ENCODE measurements at regions not wholly inside any gene's neighbourhood (a gene's known extent, or its start where the extent isn't known, plus 50 kb on each side); places are given as distances from the start of the nearest gene placed in this dataset.

DNA sequence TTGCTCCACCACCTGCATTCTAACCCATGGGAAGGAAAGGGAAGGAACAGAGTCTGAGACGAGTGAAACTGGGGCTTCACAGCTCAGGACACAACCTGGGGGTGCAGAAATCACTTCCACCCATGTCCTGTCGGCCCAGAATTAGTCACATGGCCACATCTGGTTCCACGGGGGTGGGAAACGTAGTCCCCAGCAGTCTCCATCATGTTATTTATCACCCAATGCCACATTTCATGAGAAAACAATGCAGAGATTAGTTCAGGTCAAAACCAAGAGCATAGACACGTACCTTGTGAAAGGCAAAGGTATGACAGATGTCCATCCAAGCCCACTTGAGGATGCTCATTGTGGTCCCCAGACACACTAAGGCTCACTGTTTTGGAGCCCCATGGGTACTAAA lies 125.1 kb downstream of the MED10 start:
- FAIRE-seq (no peak), DNase-seq (ENCODE audit: low read depth) (no peak)
- no peaks in the 10 kb centered on the region for H3K4me1 Mint-ChIP-seq (ENCODE audit: low read depth, unreplicated experiment)
- Histone ChIP-seq H3K9ac (ENCODE audit: low read length) (no peak overlapping the region), H3K27ac (ENCODE audit: low read depth, low read length) (no peak overlapping the region), H3K27me3 (ENCODE audit: insufficient read depth, low read length) (no peaks in the 10 kb centered on the region), H3K4me3 (ENCODE audit: insufficient read depth, low read depth, low read length) (no peak overlapping the region), H3K36me3 (ENCODE audit: insufficient read depth, low read length) (no peaks in the 10 kb centered on the region), H3K4me1 (ENCODE audit: insufficient read depth, low read length) (no peaks in the 10 kb centered on the region), H3K79me2 (ENCODE audit: insufficient read depth, low read length) (no peaks in the 10 kb centered on the region), H3K9me3 (ENCODE audit: insufficient read depth, low read depth, low read length) (peaks cover 5% of the 10 kb centered on the region), H4K20me1 (ENCODE audit: insufficient read depth, low read length) (no peaks in the 10 kb centered on the region), H2AFZ (ENCODE audit: low read depth, low read length) (no peak overlapping the region), H3K4me2 (ENCODE audit: low read length) (no peak overlapping the region)
- H3K36me3 Mint-ChIP-seq (ENCODE audit: low read depth, unreplicated experiment), result no peaks in the 10 kb centered on the region
- peaks cover 22% of the 10 kb centered on the region for H3K27me3 Mint-ChIP-seq (ENCODE audit: low read depth, unreplicated experiment)
- TF ChIP-seq EZH2 (IDR thresholded peaks at IDR 0.05; ENCODE audit: insufficient read depth, low read length), result no peak
- TF ChIP-seq, protein P1, sequence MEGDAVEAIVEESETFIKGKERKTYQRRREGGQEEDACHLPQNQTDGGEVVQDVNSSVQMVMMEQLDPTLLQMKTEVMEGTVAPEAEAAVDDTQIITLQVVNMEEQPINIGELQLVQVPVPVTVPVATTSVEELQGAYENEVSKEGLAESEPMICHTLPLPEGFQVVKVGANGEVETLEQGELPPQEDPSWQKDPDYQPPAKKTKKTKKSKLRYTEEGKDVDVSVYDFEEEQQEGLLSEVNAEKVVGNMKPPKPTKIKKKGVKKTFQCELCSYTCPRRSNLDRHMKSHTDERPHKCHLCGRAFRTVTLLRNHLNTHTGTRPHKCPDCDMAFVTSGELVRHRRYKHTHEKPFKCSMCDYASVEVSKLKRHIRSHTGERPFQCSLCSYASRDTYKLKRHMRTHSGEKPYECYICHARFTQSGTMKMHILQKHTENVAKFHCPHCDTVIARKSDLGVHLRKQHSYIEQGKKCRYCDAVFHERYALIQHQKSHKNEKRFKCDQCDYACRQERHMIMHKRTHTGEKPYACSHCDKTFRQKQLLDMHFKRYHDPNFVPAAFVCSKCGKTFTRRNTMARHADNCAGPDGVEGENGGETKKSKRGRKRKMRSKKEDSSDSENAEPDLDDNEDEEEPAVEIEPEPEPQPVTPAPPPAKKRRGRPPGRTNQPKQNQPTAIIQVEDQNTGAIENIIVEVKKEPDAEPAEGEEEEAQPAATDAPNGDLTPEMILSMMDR (IDR thresholded peaks at IDR 0.05; ENCODE audit: insufficient read depth, low read depth, low read length), result no peak
- no peak overlapping the region for H3K27ac Mint-ChIP-seq (ENCODE audit: unreplicated experiment)
- no peak overlapping the region for H3K4me3 Mint-ChIP-seq (ENCODE audit: unreplicated experiment)
- H3K9me3 Mint-ChIP-seq (ENCODE audit: unreplicated experiment), result peaks cover 4% of the 10 kb centered on the region

DNA sequence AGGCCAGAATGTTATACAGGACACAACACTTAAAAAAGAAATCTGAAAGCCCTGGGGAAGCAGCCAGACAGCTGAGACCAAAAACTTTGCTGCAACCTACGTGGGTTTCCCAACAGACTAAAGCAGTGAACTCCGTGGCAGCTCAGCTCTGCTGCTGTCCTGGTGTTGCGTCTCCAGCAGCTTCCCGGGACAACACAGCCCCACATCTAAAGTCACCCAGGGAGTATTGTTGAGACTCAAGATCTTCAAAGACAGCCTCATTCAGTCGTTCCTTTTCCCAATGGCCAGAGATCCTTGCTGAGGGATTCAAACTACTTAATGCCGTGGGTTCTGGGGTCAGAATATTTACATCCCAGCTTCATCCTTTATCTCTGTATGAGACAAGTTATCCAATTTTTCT lies 125.8 kb downstream of the MED10 start:
- peaks cover 4% of the 10 kb centered on the region for H3K9me3 ChIP-seq (ENCODE audit: insufficient read depth, low read depth, low read length)
- H2AFZ ChIP-seq (ENCODE audit: low read depth, low read length), result no peak overlapping the region

DNA sequence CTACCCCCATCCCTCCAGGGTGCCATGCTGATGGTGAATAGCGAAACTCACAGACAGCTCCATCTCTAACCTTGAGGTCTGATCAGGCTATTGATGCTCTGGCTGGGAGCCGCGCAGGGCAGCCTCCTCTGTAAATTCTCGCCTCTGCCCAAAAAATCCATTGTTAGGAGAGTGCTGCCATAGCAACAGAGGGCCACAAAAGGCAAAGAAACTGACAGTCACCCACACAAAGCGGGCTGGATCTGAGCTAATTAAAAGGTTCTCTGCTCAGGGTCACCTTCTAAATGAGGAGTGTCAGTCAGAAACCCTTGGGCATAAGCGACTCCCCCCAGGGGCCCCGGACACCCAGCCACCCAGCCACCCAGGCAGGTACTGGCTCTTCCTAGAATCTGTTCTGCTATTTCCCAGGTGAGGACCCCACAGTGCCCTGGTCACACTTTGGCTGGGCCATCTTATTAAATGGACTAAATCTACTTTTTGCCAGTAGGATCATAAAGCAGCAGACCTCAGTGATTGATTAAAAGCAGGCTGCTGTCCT lies 126.7 kb downstream of the MED10 start:
- Histone ChIP-seq H3K9ac (ENCODE audit: low read length) (no peak overlapping the region), H3K4me1 (ENCODE audit: insufficient read depth, low read length) (no peaks in the 10 kb centered on the region), H4K20me1 (ENCODE audit: insufficient read depth, low read length) (no peaks in the 10 kb centered on the region), H3K27ac (ENCODE audit: low read depth, low read length) (no peak overlapping the region), H3K4me2 (ENCODE audit: low read length) (no peak overlapping the region), H3K9me3 (ENCODE audit: insufficient read depth, low read depth, low read length) (peaks cover 4% of the 10 kb centered on the region), H2AFZ (ENCODE audit: low read depth, low read length) (no peak overlapping the region), H3K27me3 (ENCODE audit: insufficient read depth, low read length) (no peaks in the 10 kb centered on the region), H3K79me2 (ENCODE audit: insufficient read depth, low read length) (no peaks in the 10 kb centered on the region), H3K4me3 (ENCODE audit: insufficient read depth, low read depth, low read length) (no peak overlapping the region), H3K36me3 (ENCODE audit: insufficient read depth, low read length) (no peaks in the 10 kb centered on the region)
- Mint-ChIP-seq H3K9me3 (ENCODE audit: unreplicated experiment) (peaks cover 2% of the 10 kb centered on the region), H3K27me3 (ENCODE audit: low read depth, unreplicated experiment) (peaks cover 12% of the 10 kb centered on the region), H3K27ac (ENCODE audit: unreplicated experiment) (no peak overlapping the region), H3K4me1 (ENCODE audit: low read depth, unreplicated experiment) (peaks cover 8% of the 10 kb centered on the region), H3K4me3 (ENCODE audit: unreplicated experiment) (no peak overlapping the region), H3K36me3 (ENCODE audit: low read depth, unreplicated experiment) (no peaks in the 10 kb centered on the region)
- no peak for TF ChIP-seq EZH2 (IDR thresholded peaks at IDR 0.05; ENCODE audit: insufficient read depth, low read length)
- TF ChIP-seq, protein P1 (IDR thresholded peaks at IDR 0.05; ENCODE audit: insufficient read depth, low read depth, low read length), result no peak
- no peak for DNase-seq (ENCODE audit: low read depth)
- no peak for FAIRE-seq

More for the DNA sequence above, 125.8 kb downstream of the MED10 start:
- Mint-ChIP-seq H3K27me3 (ENCODE audit: low read depth, unreplicated experiment) (peaks cover 18% of the 10 kb centered on the region), H3K36me3 (ENCODE audit: low read depth, unreplicated experiment) (no peaks in the 10 kb centered on the region), H3K27ac (ENCODE audit: unreplicated experiment) (no peak overlapping the region), H3K9me3 (ENCODE audit: unreplicated experiment) (peaks cover 6% of the 10 kb centered on the region), H3K4me3 (ENCODE audit: unreplicated experiment) (no peak overlapping the region), H3K4me1 (ENCODE audit: low read depth, unreplicated experiment) (no peaks in the 10 kb centered on the region)
- H3K36me3 ChIP-seq (ENCODE audit: insufficient read depth, low read length), result no peaks in the 10 kb centered on the region
- H3K9ac ChIP-seq (ENCODE audit: low read length), result no peak overlapping the region
- H3K27me3 ChIP-seq (ENCODE audit: insufficient read depth, low read length), result no peaks in the 10 kb centered on the region
- no peaks in the 10 kb centered on the region for H3K79me2 ChIP-seq (ENCODE audit: insufficient read depth, low read length)
- no peak for DNase-seq (ENCODE audit: low read depth)
- H3K4me2 ChIP-seq (ENCODE audit: low read length), result no peak overlapping the region
- no peak overlapping the region for H3K4me3 ChIP-seq (ENCODE audit: insufficient read depth, low read depth, low read length)
- H3K27ac ChIP-seq (ENCODE audit: low read depth, low read length), result no peak overlapping the region
- H3K4me1 ChIP-seq (ENCODE audit: insufficient read depth, low read length), result no peaks in the 10 kb centered on the region
- TF ChIP-seq EZH2 (IDR thresholded peaks at IDR 0.05; ENCODE audit: insufficient read depth, low read length), result no peak
- TF ChIP-seq, protein P1 (IDR thresholded peaks at IDR 0.05; ENCODE audit: insufficient read depth, low read depth, low read length), result no peak
- no peak for FAIRE-seq
- H4K20me1 ChIP-seq (ENCODE audit: insufficient read depth, low read length), result no peaks in the 10 kb centered on the region
